ENCODE measurements at regions not wholly inside any gene's neighbourhood (a gene's known extent, or its start where the extent isn't known, plus 50 kb on each side); places are given as distances from the start of the nearest gene placed in this dataset.

- no peak for TF ChIP-seq EZH2phosphoT487 (conservative IDR thresholded peaks at IDR 0.05; ENCODE audit: low read length)
- no peak for TF ChIP-seq CTCF (IDR thresholded peaks at IDR 0.05; ENCODE audit: insufficient read depth, low read length, poor library complexity, severe bottlenecking)
Measured at GRCh38 chr16:6977291-6977690, 355.4 kb upstream of the RBFOX1 start.

All from SU-DHL-6 (cell line).